Stimulated activated memory B cell treated with anti-CD40 and anti-IgM and Interleukin-4, amounts not matched to agents 10 μg/mL and 1 μg/mL and 100 μg/mL, for 72 hours (primary cell): ENCODE measurements at regions not wholly inside any gene's neighbourhood (a gene's known extent, or its start where the extent isn't known, plus 50 kb on each side); places are given as distances from the start of the nearest gene placed in this dataset.
"Not testable (repeated sequence)": the region's sequence is repeated elsewhere in the genome, so short reads cannot be mapped to it uniquely, and the experiment has no call there.

Source experiments
- ATAC-seq: fragments of 150-1000 bp; cut with Tn5 transposase; 2 replicates; pipeline ENCODE4 v1.10.0; 2021
- H3K27ac Mint-ChIP-seq: one replicate; pipeline ENCODE4 v1.8.0; 2022; ENCODE audit warnings: mild to moderate bottlenecking, mixed read lengths
- H3K27me3 Mint-ChIP-seq: one replicate; pipeline ENCODE4 v1.8.0; 2022; ENCODE audit warnings: mixed read lengths
- H3K36me3 Mint-ChIP-seq: one replicate; pipeline ENCODE4 v1.8.0; 2022; ENCODE audit warnings: mixed read lengths
- H3K4me1 Mint-ChIP-seq: one replicate; pipeline ENCODE4 v1.8.0; 2022; ENCODE audit warnings: mixed read lengths
- H3K4me3 Mint-ChIP-seq: one replicate; pipeline ENCODE4 v1.8.0; 2022; ENCODE audit warnings: mild to moderate bottlenecking, moderate library complexity, mixed read lengths
- H3K9me3 Mint-ChIP-seq: one replicate; pipeline ENCODE4 v1.8.0; 2022; ENCODE audit warnings: mixed read lengths

DNA sequence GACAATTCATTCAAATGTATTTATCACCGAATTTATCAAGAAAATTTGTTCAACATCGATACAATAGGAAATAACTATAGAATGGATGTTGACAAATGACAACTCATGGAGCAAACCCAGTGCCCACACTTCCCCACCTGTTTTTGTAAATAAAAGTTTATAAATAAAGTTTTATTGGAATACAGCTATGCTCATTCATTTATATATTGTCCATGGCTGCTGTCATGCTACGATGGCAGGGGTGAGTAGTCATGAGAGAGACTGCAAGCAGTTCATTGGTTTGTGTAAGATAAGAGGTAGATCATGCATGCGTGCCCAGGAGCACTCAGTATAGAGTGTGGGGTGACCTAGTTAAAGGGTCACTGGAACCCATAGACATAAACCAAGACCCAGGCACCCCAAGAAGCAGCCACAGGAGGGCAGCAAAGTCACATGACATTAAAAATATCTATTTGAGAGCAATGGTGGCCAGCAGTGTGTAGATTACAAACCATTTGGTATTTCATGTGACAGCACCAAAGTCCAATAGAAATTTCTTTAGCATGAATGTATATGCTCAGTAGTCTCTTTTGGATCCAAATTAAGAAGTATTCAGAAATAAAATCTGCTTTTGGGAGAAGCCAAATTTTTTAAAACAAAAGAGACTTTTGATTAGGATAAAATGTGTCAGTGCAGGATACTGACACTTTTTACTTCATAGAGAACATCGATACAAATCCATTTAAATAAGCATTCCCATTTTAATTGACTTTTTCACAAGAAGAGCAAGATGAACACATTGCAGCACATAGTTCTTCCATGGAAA lies 794.8 kb downstream of the MCTP2 start:
- Mint-ChIP-seq H3K27me3 (no peaks in the 10 kb centered on the region), H3K36me3 (no peaks in the 10 kb centered on the region), H3K4me1 (no peaks in the 10 kb centered on the region), H3K27ac (no peak overlapping the region), H3K4me3 (no peak overlapping the region), H3K9me3 (peaks cover 12% of the 10 kb centered on the region)
- ATAC-seq: no peak

DNA sequence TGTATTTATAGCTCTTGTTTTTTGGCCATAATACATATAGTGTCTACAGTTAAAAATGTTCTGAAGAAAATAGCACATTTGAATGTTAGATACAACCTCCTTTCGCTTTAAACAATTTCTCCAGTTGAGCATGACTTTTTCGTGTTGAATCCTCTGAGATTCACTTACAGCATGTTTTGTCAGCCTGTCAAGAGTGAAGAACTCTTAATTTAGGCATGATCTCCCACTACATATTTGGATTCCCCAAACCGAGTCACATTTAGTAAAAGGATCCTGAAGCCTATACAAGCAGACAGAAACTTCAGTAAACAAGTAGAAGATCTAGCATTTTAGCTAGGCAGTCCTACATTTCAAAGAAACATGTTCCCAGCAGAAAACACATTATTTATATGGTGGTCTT lies 796.6 kb downstream of the MCTP2 start:
- H3K4me1 Mint-ChIP-seq: no peaks in the 10 kb centered on the region
- no peaks in the 10 kb centered on the region for H3K27me3 Mint-ChIP-seq
- no peak overlapping the region for H3K4me3 Mint-ChIP-seq
- no peak for ATAC-seq
- H3K36me3 Mint-ChIP-seq: no peaks in the 10 kb centered on the region
- no peak overlapping the region for H3K27ac Mint-ChIP-seq
- peaks cover 12% of the 10 kb centered on the region for H3K9me3 Mint-ChIP-seq

DNA sequence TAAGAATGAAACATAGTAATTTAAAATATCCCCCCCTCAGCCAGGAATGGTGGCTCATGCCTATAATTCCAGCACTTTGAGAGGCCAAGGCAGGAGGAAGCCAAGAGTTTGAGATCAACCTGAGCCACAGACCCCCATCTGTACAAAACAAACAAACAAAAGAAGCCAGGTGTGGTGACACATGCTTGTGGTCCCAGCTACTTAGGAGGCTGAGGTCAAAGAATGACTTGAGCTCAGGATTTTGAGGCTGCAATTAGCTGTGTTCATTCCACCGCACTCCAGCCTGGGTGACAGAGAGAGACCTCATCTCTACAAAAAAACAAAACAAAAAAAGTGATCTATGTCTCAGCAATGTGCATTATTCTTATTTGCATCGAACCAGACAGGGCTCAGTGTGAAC lies 800.8 kb downstream of the MCTP2 start:
- no peak overlapping the region for H3K27ac Mint-ChIP-seq
- no peaks in the 10 kb centered on the region for H3K36me3 Mint-ChIP-seq
- H3K4me3 Mint-ChIP-seq: no peak overlapping the region
- peaks cover 6% of the 10 kb centered on the region for H3K9me3 Mint-ChIP-seq
- H3K27me3 Mint-ChIP-seq: no peaks in the 10 kb centered on the region
- no peak for ATAC-seq
- H3K4me1 Mint-ChIP-seq: no peaks in the 10 kb centered on the region

DNA sequence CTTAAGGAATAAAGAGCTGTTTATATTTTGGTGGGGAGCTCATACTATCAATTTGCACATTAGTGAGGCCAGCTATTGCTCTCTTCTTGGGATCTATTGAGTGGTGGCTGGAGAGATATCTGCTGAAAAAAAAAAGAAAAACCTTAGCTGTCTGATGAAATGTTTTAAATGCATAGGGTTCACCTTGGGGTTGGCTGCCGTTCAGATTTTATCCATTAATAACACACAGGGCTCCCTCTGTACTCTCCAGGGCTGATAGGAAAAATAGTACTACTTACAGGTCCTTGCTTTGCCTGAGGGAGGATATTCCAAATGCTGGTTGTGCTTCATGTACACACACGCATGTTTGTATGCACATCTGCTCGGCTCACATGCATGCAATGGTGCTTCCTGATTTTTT lies 803.7 kb downstream of the MCTP2 start:
- H3K27ac Mint-ChIP-seq: no peak overlapping the region
- no peak for ATAC-seq
- H3K36me3 Mint-ChIP-seq: no peaks in the 10 kb centered on the region
- no peaks in the 10 kb centered on the region for H3K27me3 Mint-ChIP-seq
- no peaks in the 10 kb centered on the region for H3K4me1 Mint-ChIP-seq
- H3K4me3 Mint-ChIP-seq: no peak overlapping the region
- H3K9me3 Mint-ChIP-seq: peaks cover 10% of the 10 kb centered on the region

DNA sequence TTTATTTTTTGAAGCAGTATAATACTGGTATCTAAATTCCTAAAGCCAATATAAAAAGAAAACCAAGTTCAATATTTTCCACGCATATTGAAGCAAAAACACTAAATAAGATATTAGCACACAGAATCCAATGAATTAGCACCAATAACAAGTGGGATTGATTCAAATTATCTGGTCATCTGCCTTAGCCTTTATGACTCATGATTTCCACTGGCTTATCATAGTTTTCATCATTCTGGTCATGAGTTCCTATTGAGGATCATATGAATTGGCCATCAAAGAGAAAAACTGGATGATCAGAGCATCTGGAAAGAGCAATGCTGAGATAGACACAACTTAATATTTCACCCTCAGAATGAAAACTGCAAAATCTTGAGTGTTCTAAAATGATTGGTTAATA lies 809.9 kb downstream of the MCTP2 start:
- Mint-ChIP-seq H3K9me3 (peaks cover 4% of the 10 kb centered on the region), H3K27me3 (no peaks in the 10 kb centered on the region), H3K4me3 (no peak overlapping the region), H3K27ac (no peak overlapping the region), H3K36me3 (no peaks in the 10 kb centered on the region), H3K4me1 (no peaks in the 10 kb centered on the region)
- ATAC-seq: no peak

DNA sequence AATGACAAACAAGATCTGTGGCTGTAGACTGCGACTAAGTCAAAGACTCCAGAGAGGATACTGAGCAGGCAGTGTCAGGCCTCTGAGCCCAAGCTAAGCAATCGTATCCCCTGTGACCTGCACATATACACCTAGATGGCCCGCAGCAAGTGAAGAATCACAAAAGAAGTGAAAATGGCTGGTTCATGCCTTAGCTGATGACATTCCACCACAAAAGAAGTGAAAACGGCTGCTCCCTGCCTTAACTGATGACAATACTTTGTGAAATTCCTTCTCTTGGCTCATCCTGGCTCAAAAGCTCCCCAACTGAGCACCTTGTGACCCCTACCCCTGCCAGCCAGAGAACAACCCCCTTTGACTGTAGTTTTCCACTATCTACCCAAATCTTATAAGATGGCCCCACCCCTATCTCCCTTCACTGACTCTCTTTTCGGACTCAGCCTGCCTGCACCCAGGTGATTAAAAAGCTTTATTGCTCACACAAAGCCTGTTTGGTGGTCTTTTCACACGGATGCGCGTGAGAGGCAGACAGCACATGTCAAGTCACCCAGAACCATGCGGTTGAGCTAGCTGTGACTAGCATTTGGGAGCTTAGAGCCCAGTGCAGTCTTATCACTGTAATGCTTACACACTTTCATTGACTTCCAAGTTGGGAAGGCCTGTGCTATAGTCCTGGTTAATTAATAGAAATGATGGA lies 812.0 kb downstream of the MCTP2 start:
- not testable (repeated sequence) for H3K27me3 Mint-ChIP-seq, H3K36me3 Mint-ChIP-seq, ATAC-seq, H3K4me3 Mint-ChIP-seq, H3K27ac Mint-ChIP-seq, H3K4me1 Mint-ChIP-seq, H3K9me3 Mint-ChIP-seq

DNA sequence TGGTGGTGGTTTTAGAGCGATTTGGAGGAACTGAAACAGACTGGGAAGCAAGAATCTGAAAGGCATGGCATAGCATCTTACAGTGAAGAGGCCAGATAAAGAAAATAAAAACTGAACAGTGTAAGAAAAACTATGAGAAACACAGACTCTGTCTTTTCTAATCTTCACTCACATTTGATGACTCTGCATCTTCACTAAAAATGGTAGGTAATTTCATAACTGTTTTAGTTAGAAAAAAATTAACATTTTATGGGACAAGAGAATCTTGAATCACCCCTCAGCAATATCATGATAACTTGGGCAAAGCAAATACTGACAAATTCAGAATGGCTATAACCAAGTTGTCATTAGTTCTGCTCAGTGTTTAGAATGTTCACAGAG lies 812.6 kb downstream of the MCTP2 start:
- H3K9me3 Mint-ChIP-seq: peaks cover 10% of the 10 kb centered on the region
- no peak overlapping the region for H3K4me3 Mint-ChIP-seq
- no peaks in the 10 kb centered on the region for H3K36me3 Mint-ChIP-seq
- no peak for ATAC-seq
- H3K27me3 Mint-ChIP-seq: no peaks in the 10 kb centered on the region
- no peak overlapping the region for H3K27ac Mint-ChIP-seq
- no peaks in the 10 kb centered on the region for H3K4me1 Mint-ChIP-seq

DNA sequence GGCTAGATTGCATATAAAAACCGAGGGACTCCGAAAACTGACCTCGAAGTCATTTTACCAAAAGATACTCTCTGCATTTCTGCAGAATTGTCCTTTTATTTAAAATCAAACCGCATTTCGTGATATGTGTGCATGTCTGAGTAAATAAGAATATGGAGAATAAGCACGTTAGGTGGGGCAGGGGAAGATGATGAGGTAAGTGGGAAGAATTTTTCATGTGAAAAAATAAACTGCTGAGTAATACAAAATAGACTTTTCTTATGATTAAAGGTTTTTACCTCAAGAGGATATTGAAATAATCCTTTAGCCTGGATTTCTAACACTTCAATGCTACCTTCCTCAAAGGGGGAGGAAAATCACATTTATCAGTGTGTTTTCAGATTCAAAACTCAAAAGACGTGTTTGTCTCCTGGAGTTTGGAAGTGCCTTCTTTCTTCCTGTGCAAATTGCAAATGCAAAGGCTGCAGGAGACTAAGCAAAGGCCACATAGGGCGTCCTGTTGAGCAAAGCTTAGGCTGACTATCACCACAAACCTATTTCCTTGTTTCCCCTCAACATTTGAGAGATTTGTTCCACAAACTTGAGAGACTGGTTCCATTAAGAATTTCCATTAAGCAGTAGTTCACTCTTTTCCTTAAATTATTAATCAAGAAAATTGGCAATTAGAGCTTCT lies 813.5 kb downstream of the MCTP2 start:
- H3K27ac Mint-ChIP-seq: no peak overlapping the region
- H3K27me3 Mint-ChIP-seq: no peaks in the 10 kb centered on the region
- H3K9me3 Mint-ChIP-seq: peaks cover 16% of the 10 kb centered on the region
- no peaks in the 10 kb centered on the region for H3K4me1 Mint-ChIP-seq
- H3K4me3 Mint-ChIP-seq: no peak overlapping the region
- H3K36me3 Mint-ChIP-seq: no peaks in the 10 kb centered on the region
- ATAC-seq: no peak

DNA sequence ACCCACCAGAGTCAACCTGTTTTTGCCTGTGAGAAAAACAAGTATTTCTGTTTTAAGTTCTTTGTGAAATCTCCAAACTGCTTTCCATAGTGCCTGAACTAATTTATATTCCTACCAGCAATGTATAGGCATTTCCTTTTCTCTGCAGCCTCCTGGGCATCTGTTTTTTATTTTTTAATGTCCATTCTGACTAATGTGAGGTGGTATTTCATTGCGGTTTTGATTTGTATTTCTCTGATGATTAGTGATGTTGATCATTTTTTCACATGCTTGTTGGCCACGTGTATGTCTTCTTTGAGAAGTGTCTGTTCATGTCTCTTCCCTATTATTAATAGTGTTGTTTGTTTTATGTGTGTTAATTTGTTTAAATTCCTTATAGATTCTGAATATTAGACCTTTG lies 820.5 kb downstream of the MCTP2 start:
- H3K27ac Mint-ChIP-seq: no peak overlapping the region
- no peaks in the 10 kb centered on the region for H3K36me3 Mint-ChIP-seq
- H3K4me3 Mint-ChIP-seq: no peak overlapping the region
- H3K4me1 Mint-ChIP-seq: no peaks in the 10 kb centered on the region
- H3K27me3 Mint-ChIP-seq: no peaks in the 10 kb centered on the region
- no peak for ATAC-seq
- peaks cover 33% of the 10 kb centered on the region for H3K9me3 Mint-ChIP-seq

DNA sequence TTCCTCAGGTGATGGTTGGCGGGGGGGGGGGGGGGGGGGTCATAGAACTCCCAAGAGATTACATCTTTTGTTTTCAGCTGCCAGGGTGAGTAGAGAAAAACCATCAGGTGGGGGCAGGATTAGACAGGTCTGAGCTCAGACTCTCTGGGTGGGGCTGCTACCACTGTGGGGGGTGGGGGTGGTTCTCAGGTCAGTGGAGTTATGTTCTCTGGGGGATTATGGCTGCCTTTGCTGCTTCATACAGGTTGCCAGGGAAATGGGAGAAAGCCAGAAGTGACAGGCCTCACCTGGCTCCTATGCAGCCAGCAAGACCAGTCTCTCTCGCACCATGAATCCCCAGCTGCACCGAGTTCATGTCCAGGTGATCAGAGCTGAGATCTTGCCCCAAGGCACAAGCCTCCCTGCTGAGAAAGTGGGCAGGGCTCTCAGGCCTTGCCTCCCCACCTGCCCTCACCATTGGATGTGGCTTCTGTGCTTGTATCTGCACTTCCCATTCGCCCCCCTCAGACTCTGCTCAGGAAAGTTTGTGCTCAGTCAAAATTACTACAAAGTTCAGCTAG lies 828.1 kb downstream of the MCTP2 start:
- no peaks in the 10 kb centered on the region for H3K27me3 Mint-ChIP-seq
- H3K4me1 Mint-ChIP-seq: no peaks in the 10 kb centered on the region
- peaks cover 11% of the 10 kb centered on the region for H3K9me3 Mint-ChIP-seq

DNA sequence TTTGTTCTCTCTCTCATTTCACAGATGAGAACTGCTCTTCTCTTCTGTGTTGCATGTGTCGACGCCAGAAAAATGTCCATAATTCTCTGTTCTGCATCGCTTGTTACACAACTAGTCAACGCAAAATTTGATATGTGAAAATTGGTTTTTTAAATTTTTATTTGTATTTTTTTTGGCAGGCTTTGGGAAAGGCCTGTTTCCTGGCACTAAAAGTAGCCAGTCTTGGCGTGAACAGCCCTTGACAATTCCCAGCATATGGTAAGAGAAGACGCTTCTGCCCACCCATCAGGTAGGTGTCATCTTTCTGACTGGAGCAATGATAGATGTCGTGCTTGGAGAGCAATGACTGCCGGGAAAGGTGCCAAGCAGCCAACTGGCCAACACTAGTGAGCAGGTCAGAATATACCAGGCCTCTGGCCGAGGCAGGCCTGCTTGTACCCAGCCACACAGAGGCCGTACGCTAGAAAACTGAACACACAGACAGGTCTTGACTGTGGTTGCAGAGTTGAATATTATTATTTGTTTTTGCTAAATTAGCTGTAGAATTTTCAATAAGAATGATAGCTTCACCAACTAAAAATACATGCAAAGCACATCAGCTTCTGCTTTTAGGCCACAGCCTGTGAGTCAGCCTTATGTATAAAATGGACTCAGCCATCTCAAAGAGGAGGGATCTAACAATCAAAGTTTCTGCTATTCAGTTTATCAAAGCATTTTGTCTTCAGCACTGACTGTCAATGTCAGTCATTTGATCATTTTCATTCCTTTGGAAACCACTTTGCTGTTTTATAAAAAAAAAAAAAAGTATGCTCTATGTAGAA lies 837.5 kb downstream of the MCTP2 start:
- ATAC-seq: no peak
- Mint-ChIP-seq H3K4me3 (no peak overlapping the region), H3K4me1 (no peaks in the 10 kb centered on the region)

More for the DNA sequence above, 828.1 kb downstream of the MCTP2 start:
- ATAC-seq: no peak
- Mint-ChIP-seq H3K27ac (no peak overlapping the region), H3K4me3 (no peak overlapping the region), H3K36me3 (no peaks in the 10 kb centered on the region)

DNA sequence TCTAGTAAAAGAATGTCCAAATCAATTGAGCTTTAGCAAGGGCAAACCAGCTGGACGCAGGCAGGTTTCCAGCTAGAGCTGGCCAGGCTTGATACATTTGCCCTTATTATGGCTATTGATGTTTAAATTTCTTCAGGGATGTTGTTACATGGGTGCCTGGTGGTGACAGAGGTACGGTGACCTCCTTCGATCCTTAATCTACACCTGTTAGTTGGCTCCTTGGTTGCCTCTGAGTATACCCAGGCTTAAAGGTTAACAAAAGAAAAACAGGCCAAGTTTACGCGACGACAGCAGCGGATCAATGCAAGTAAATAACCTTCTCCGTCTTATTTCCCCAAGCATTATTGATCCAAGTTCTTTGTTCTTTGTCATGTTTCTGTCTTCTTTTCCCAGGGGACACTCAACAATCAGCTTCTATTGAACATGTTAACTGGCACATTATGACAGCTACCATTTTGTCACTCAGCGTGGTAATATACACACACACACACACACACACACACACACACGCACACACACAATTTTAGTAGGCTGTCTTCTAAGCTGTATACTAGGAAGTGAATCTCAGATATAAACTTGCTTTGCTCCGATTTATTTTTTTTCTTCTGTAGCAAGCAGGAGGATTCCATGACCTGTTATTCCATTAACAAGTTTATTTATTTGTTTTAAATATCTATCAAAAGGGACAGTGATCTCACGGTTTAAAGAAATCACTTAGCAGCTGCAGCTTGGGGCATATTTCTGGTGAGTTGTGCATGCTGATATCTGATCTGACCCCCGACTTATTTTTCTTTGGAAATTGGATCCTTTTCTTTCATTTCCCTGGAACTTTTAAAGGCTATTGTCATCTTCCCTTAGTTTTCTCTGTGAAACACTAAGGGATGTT lies 844.7 kb downstream of the MCTP2 start:
- peaks cover 3% of the 10 kb centered on the region for H3K9me3 Mint-ChIP-seq

More for the DNA sequence above, 837.5 kb downstream of the MCTP2 start:
- H3K9me3 Mint-ChIP-seq: peaks cover 4% of the 10 kb centered on the region
- H3K27me3 Mint-ChIP-seq: no peaks in the 10 kb centered on the region
- no peak overlapping the region for H3K27ac Mint-ChIP-seq
- no peaks in the 10 kb centered on the region for H3K36me3 Mint-ChIP-seq

DNA sequence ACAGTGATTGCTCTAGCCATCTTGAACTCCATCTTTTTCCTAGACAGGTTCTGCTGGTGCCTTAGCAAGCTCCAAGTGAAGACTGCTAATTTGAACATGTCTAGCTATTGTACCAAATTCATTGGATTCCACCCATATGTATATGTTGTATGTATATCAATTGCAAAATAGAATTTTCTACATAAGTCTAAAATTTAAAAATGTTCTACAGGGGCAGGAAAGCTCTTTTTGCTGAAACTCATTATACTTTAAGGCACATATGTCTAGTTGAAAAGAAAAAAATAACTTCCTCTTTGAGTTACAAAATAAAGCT lies 845.3 kb downstream of the MCTP2 start:
- no peaks in the 10 kb centered on the region for H3K4me1 Mint-ChIP-seq
- no peak overlapping the region for H3K4me3 Mint-ChIP-seq
- peaks cover 3% of the 10 kb centered on the region for H3K9me3 Mint-ChIP-seq
- no peaks in the 10 kb centered on the region for H3K27me3 Mint-ChIP-seq
- no peak overlapping the region for H3K27ac Mint-ChIP-seq
- ATAC-seq: no peak
- no peaks in the 10 kb centered on the region for H3K36me3 Mint-ChIP-seq

More for the DNA sequence above, 844.7 kb downstream of the MCTP2 start:
- Mint-ChIP-seq H3K27ac (no peak overlapping the region), H3K36me3 (no peaks in the 10 kb centered on the region), H3K4me1 (no peaks in the 10 kb centered on the region), H3K27me3 (no peaks in the 10 kb centered on the region), H3K4me3 (no peak overlapping the region)
- no peak for ATAC-seq

DNA sequence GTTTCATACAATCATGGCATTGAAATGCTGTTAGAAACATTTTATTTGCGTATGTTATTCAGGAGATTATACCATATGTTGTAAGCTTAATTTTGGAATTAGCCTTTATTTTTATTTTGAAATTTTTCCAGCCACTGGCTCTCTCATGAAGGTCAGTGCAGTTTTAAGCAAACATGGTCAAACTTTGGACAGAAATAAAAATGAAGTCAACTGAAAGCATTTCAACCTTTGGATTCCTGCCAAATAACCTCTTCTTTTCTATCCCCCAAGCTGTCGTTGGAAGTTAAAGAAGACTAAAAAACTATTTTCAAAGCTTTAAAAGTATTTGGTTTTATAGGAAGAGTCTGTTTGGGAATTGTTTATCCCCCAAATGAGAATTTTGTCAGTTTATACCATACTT lies 846.6 kb downstream of the MCTP2 start:
- no peaks in the 10 kb centered on the region for H3K27me3 Mint-ChIP-seq
- no peak overlapping the region for H3K4me3 Mint-ChIP-seq
- H3K4me1 Mint-ChIP-seq: no peaks in the 10 kb centered on the region
- H3K36me3 Mint-ChIP-seq: no peaks in the 10 kb centered on the region
- ATAC-seq: no peak
- H3K9me3 Mint-ChIP-seq: peaks cover 3% of the 10 kb centered on the region
- no peak overlapping the region for H3K27ac Mint-ChIP-seq
